ENCODE measurements at regions not wholly inside any gene's neighbourhood (a gene's known extent, or its start where the extent isn't known, plus 50 kb on each side); places are given as distances from the start of the nearest gene placed in this dataset.

GRCh38 chr6:4656106-4656505 is 120.1 kb upstream of the CDYL start (continued):
- no peak for TF ChIP-seq ZNF462 (CRISPR knock-in tag; IDR thresholded peaks at IDR 0.05)
- TF ChIP-seq CTCF (conservative IDR thresholded peaks at IDR 0.05; ENCODE audit: low read depth in 2 of 2), result no peak
- no peak for TF ChIP-seq JUNB (IDR thresholded peaks at IDR 0.05; ENCODE audit: unreplicated experiment)

- no peak overlapping the region for H3K4me3 Mint-ChIP-seq
- H3K27me3 ChIP-seq (ENCODE audit: insufficient read depth), result no peaks in the 10 kb centered on the region
- no peaks in the 10 kb centered on the region for H3K36me3 ChIP-seq (ENCODE audit: insufficient read depth)
- H3K4me1 ChIP-seq (ENCODE audit: insufficient read depth), result peaks cover 16% of the 10 kb centered on the region
- DNase-seq (ENCODE audit: low spot score), result peak; percentile 27
- peaks cover 2% of the 10 kb centered on the region for H3K27me3 Mint-ChIP-seq (ENCODE audit: insufficient read depth, low read depth, poor library complexity)
- H3K27ac ChIP-seq (ENCODE audit: low read depth), result no peak overlapping the region
- H3K79me2 ChIP-seq (replicated peaks; ENCODE audit: insufficient read depth), result no peaks in the 10 kb centered on the region
- no peaks in the 10 kb centered on the region for H3F3A ChIP-seq (replicated peaks; ENCODE audit: low read depth)
- no peaks in the 10 kb centered on the region for H4K20me1 ChIP-seq (replicated peaks; ENCODE audit: insufficient read depth)
- H2AFZ ChIP-seq, result peak overlapping the region; percentile 78
- H3K4me3 ChIP-seq, result no peak overlapping the region
- peak; percentile 82 for ATAC-seq
- H3K4me1 Mint-ChIP-seq, result peaks cover 27% of the 10 kb centered on the region
- peaks cover 7% of the 10 kb centered on the region for H3K36me3 Mint-ChIP-seq (ENCODE audit: low read depth)
- peak overlapping the region; percentile 2 for H3K4me2 ChIP-seq
- no peaks in the 10 kb centered on the region for H3K9me2 ChIP-seq (ENCODE audit: insufficient read depth)
- no peak overlapping the region; the same call in 1 of the 2 replicates for H3K27ac Mint-ChIP-seq
- H3K9me3 Mint-ChIP-seq, result peaks cover 5% of the 10 kb centered on the region; the same call in 1 of the 3 replicates
- TF ChIP-seq ZNF462 (CRISPR knock-in tag; IDR thresholded peaks at IDR 0.05) (no peak), STAT1 (IDR thresholded peaks at IDR 0.05; ENCODE audit: unreplicated experiment) (no peak), EZH2 (IDR thresholded peaks at IDR 0.05; ENCODE audit: low read depth, unreplicated experiment) (no peak)
Observed at GRCh38 chr6:4655196-4656025, 120.8 kb upstream of the CDYL start.

Data from GM23338 (cell line).